GM12878 (cell line): ENCODE measurements at regions not wholly inside any gene's neighbourhood (a gene's known extent, or its start where the extent isn't known, plus 50 kb on each side); places are given as distances from the start of the nearest gene placed in this dataset.
"Not testable (repeated sequence)": the region's sequence is repeated elsewhere in the genome, so short reads cannot be mapped to it uniquely, and the experiment has no call there.

Source experiments
- BMI1 ChIP-seq: fragments of 450-650 bp; IDR thresholded peaks from 2 replicates; pipeline ENCODE4 v1.6.1; 2016; ENCODE audit warnings: mild to moderate bottlenecking, moderate library complexity, borderline replicate concordance
- CEBPB ChIP-seq, 2 experiments: fragments of 150-350 bp in 1 of 2; IDR thresholded peaks; 2 replicates each; pipeline ENCODE4 v1.6.1; 2012 to 2014; ENCODE audit warnings: low read depth in 2 of 2, low read length in 2 of 2, borderline replicate concordance in 1 of 2, inconsistent platforms in 1 of 2
- CTCF ChIP-seq, 3 experiments: IDR thresholded peaks in 2 of 3; conservative IDR thresholded peaks in 1 of 3; 2 replicates each; pipeline ENCODE4 v1.5.1; 2011; ENCODE audit warnings: low read depth in 3 of 3, low read length in 3 of 3, mild to moderate bottlenecking in 3 of 3, control low read depth in 2 of 3, moderate library complexity in 2 of 3, inconsistent platforms in 1 of 3, mixed read lengths in 1 of 3; ENCODE audit not compliant: control insufficient read depth in 2 of 3, insufficient read depth in 1 of 3; ENCODE audit errors: extremely low read depth in 1 of 3
- MTA3 ChIP-seq: IDR thresholded peaks from 2 replicates; pipeline ENCODE4 v1.6.1; 2012; ENCODE audit warnings: low read length, inconsistent platforms, borderline replicate concordance
- POLR2A ChIP-seq: IDR thresholded peaks from 2 replicates; pipeline ENCODE4 v1.6.1; 2011; ENCODE audit warnings: low read depth, mild to moderate bottlenecking, low read length
- POLR2AphosphoS5 ChIP-seq: IDR thresholded peaks from 2 replicates; pipeline ENCODE4 v1.6.1; 2011; ENCODE audit warnings: mild to moderate bottlenecking, low read length, inconsistent platforms
- RCOR1 ChIP-seq: conservative IDR thresholded peaks from 2 replicates; pipeline ENCODE4 v1.6.1; 2012; ENCODE audit warnings: low read depth, low read length, improper control_type of control experiment
- STAT1 ChIP-seq: fragments of 450-650 bp; conservative IDR thresholded peaks from 2 replicates; pipeline ENCODE4 v1.6.1; 2014; ENCODE audit warnings: antibody characterized with exemption, mild to moderate bottlenecking
- WRNIP1 ChIP-seq: IDR thresholded peaks from 2 replicates; pipeline ENCODE4 v1.6.1; 2011; ENCODE audit warnings: low read depth, low read length, improper control_type of control experiment, borderline replicate concordance

GRCh38 chr4:147112196-147112595, 166.5 kb upstream of the TTC29 start:
- not testable (repeated sequence) for TF ChIP-seq BMI1; CTCF (IDR thresholded peaks at IDR 0.05 in 2 of 3, conservative IDR thresholded peaks at IDR 0.05 in 1 of 3; ENCODE audit: control insufficient read depth in 2 of 3, extremely low read depth in 1 of 3, insufficient read depth in 1 of 3, low read depth in 3 of 3, low read length in 3 of 3); CEBPB (IDR thresholded peaks at IDR 0.05; ENCODE audit: borderline replicate concordance in 1 of 2, low read depth in 2 of 2, low read length in 2 of 2); RCOR1; MTA3; WRNIP1; POLR2A; STAT1; POLR2AphosphoS5
